Activated CD4-positive, alpha-beta memory T cell treated with anti-CD3 and anti-CD28 coated beads, Interleukin-2, amount 10 ng/mL, durations not matched to agents 7 days and 5 days (primary cell): ENCODE measurements at regions not wholly inside any gene's neighbourhood (a gene's known extent, or its start where the extent isn't known, plus 50 kb on each side); places are given as distances from the start of the nearest gene placed in this dataset.
"Not testable (repeated sequence)": the region's sequence is repeated elsewhere in the genome, so short reads cannot be mapped to it uniquely, and the experiment has no call there.

Source experiments
- CTCF ChIA-PET: fragments of 350-600 bp; sonication (Branson Sonifier 250); formaldehyde crosslinking; loops from one replicate; lab custom pipeline; 2021; ENCODE audit warnings: antibody characterized with exemption, inconsistent platforms; lab: Charles Lee
- POLR2A ChIA-PET: fragments of 350-600 bp; sonication (Branson Sonifier 250); formaldehyde crosslinking; loops from one replicate; lab custom pipeline; 2021; ENCODE audit warnings: antibody characterized with exemption; lab: Charles Lee
- DNase-seq: peaks from one replicate; pipeline ENCODE4 v3.0.0-alpha.2; 2020
- H3K27ac Mint-ChIP-seq: one replicate; pipeline ENCODE4 v1.8.0; 2021; ENCODE audit warnings: mild to moderate bottlenecking, mixed read lengths
- H3K27me3 Mint-ChIP-seq: one replicate; pipeline ENCODE4 v1.8.0; 2021; ENCODE audit warnings: mixed read lengths
- H3K36me3 Mint-ChIP-seq: one replicate; pipeline ENCODE4 v1.8.0; 2021; ENCODE audit warnings: low read depth, mixed read lengths
- H3K4me1 Mint-ChIP-seq: one replicate; pipeline ENCODE4 v1.8.0; 2021; ENCODE audit warnings: mixed read lengths
- H3K4me3 Mint-ChIP-seq: one replicate; pipeline ENCODE4 v1.8.0; 2021; ENCODE audit warnings: mild to moderate bottlenecking, mixed read lengths
- H3K9me3 Mint-ChIP-seq: one replicate; pipeline ENCODE4 v1.8.0; 2021; ENCODE audit warnings: mixed read lengths

DNA sequence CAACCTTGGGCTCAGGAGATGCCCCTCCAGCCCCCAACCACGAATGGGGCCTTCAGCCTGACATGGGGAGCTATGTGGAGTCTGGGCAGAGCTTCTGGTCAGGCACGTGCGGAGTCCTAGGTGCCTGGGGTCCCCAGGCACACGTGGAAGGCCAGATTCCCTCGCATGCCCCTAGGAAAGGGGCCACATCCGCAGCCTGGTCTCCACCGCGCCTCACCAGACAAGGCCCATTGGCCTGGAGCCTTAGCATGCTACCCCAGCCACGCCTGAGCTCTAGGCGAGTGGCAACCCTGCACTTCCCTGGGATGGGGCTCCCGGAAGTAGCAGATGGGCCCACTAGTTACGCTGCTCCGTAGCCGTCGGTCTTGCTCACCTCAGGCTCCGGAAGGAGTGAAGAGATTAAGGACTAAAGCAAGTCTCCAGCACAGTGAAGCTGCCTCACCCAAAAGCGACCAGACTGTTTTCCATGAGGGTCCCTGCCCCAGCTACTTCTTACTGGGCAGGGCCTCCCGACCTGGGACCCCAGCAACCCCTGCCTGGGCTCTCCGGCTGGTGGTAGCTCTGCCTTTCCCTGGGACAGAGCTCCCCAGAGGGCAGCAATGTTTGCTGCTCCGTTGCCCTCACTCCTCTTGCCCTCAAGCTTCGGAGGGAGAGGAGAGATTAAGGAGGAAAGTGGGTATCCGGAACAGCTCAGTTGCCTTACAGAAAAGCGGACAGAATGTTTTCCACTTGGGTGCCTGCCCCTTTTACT lies 93.2 kb upstream of the IMPG1 start:
- H3K27me3 Mint-ChIP-seq, result no peaks in the 10 kb centered on the region
- no peaks in the 10 kb centered on the region for H3K36me3 Mint-ChIP-seq
- POLR2A ChIA-PET, result no interaction called here
- DNase-seq, result no peak
- no peaks in the 10 kb centered on the region for H3K4me1 Mint-ChIP-seq
- H3K9me3 Mint-ChIP-seq, result peaks cover 10% of the 10 kb centered on the region
- CTCF ChIA-PET, result no interaction called here
- no peak overlapping the region for H3K27ac Mint-ChIP-seq
- H3K4me3 Mint-ChIP-seq, result no peak overlapping the region

GRCh38 chr6:76162811-76163210 lies 90.3 kb upstream of the IMPG1 start:
- Mint-ChIP-seq H3K4me3 (no peak overlapping the region), H3K27me3 (no peaks in the 10 kb centered on the region), H3K4me1 (no peaks in the 10 kb centered on the region), H3K9me3 (peaks cover 17% of the 10 kb centered on the region), H3K36me3 (no peaks in the 10 kb centered on the region), H3K27ac (no peak overlapping the region)
- POLR2A ChIA-PET, result no interaction called here
- DNase-seq, result no peak
- CTCF ChIA-PET, result no interaction called here

DNA sequence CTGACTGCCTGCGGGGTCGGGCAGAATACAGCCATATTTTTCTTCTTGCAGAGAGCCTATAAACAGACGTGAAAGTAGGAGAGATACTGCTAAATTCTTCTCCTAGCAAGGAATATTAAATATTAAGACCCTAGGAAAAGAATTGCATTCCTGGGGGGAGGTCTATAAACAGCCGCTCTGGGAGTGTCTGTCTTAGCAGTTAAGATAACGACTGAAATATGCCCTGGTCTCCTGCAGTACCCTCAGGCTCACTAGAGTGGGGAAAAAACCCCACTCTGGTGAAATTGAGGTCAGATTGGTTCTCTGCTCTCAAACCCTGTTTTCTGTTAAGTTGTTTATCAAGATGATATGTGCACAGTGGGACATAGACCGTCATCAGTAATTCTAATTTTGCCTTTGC lies 85.3 kb upstream of the IMPG1 start:
- H3K27me3 Mint-ChIP-seq, DNase-seq, CTCF ChIA-PET, H3K4me1 Mint-ChIP-seq, H3K36me3 Mint-ChIP-seq, H3K27ac Mint-ChIP-seq, H3K4me3 Mint-ChIP-seq, POLR2A ChIA-PET: not testable (repeated sequence)
- H3K9me3 Mint-ChIP-seq, result peaks cover 16% of the 10 kb centered on the region

GRCh38 chr6:76135481-76135880 lies 63.0 kb upstream of the IMPG1 start:
- H3K27me3 Mint-ChIP-seq, result no peaks in the 10 kb centered on the region
- H3K36me3 Mint-ChIP-seq, result no peaks in the 10 kb centered on the region
- POLR2A ChIA-PET, result no interaction called here
- CTCF ChIA-PET, result no interaction called here
- DNase-seq, result no peak
- no peaks in the 10 kb centered on the region for H3K4me1 Mint-ChIP-seq
- H3K9me3 Mint-ChIP-seq, result peaks cover 2% of the 10 kb centered on the region
- H3K27ac Mint-ChIP-seq, result no peak overlapping the region
- no peak overlapping the region for H3K4me3 Mint-ChIP-seq

DNA sequence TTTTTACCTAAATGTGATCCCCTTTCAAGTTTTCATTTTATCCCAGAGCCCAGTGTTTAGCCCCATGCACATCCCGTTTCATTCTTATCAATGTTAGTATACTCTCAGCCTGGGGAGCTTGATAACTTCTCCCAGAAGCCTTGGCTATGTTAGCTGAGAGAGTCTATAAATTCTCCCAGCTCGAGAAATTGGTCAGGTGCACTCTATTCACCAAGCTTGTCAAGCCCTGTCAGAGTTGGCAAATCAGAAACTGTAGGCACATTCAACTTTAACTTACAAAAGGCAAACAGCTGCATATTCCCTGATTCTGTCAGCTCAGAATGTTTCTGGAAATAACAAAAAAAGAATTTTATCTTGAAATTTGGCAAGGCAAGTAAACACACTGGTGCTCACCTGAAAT lies 62.2 kb upstream of the IMPG1 start:
- H3K4me1 Mint-ChIP-seq, result no peaks in the 10 kb centered on the region
- no peak overlapping the region for H3K4me3 Mint-ChIP-seq
- POLR2A ChIA-PET, result no interaction called here
- no peak overlapping the region for H3K27ac Mint-ChIP-seq
- H3K27me3 Mint-ChIP-seq, result no peaks in the 10 kb centered on the region
- CTCF ChIA-PET, result no interaction called here
- no peak for DNase-seq
- no peaks in the 10 kb centered on the region for H3K36me3 Mint-ChIP-seq
- H3K9me3 Mint-ChIP-seq, result peaks cover 2% of the 10 kb centered on the region

DNA sequence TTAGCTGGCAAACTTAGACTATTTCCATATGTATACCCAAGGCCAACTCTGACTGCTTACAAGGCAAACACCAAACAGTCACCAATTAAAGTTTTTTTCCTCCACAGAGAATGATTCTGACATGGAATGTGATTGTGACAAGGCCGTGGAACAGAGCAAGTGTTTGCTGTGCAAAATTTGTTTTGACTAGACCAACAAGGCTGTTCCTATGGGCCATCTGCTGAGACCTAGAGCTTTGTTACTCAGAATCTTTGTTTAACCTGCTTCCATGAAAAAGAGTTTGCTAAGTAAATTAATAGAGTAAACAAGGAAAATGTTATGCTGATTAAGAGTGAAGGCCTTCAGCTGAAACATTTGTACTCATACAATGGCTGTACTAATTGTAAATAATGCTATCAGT lies 51.6 kb upstream of the IMPG1 start:
- no peaks in the 10 kb centered on the region for H3K9me3 Mint-ChIP-seq
- ChIA-PET POLR2A (no interaction called here), CTCF (no interaction called here)
- H3K36me3 Mint-ChIP-seq, result no peaks in the 10 kb centered on the region
- no peak for DNase-seq
- no peak overlapping the region for H3K4me3 Mint-ChIP-seq
- H3K27ac Mint-ChIP-seq, result no peak overlapping the region
- H3K27me3 Mint-ChIP-seq, result no peaks in the 10 kb centered on the region
- H3K4me1 Mint-ChIP-seq, result no peaks in the 10 kb centered on the region
